Heart left ventricle (tissue), 13 donors: ENCODE measurements at regions not wholly inside any gene's neighbourhood (a gene's known extent, or its start where the extent isn't known, plus 50 kb on each side); places are given as distances from the start of the nearest gene placed in this dataset.

Source experiments
- CTCF ChIP-seq, 12 donors: fragments of 200-600 bp; sonication (generic) in 4 of 12; IDR thresholded peaks; one replicate each; pipeline versions ENCODE4 v1.5.0 to v1.8.0; 2018 to 2022; ENCODE audit warnings: antibody characterized with exemption in 12 of 12, mild to moderate bottlenecking in 5 of 12
- POLR2A ChIP-seq, 2 donors: fragments of 450-650 bp; IDR thresholded peaks; one replicate each; pipeline ENCODE4 v1.6.1; 2017; ENCODE audit warnings: antibody characterized with exemption in 2 of 2, mild to moderate bottlenecking in 2 of 2, moderate library complexity in 2 of 2
- donor health status: ischemic (EF 13 %, LVEDD 7.1; RV severe dilation, severe dysfunction).
- donor health status: DM: no; HTN: yes; CAD: no.
- donor health status: DM: no; HTN: no; CAD: no.
- donor health status: ischemic (EF 25% LVEDD 6.9; RV normal size, moderate dysfunction).
- donor health status: ischemic (EF 25% LVEDD 5.7; RV mildly dilated, moderate dysfunction).
- donor health status: ischemic (EF 35%, LVEDD 5.7; RV mildly dilated, moderate dysfunction).
- donor health status: nonischemic (EF 11% LVEDD 7.7; RV severe dilation, severe dysfunction).
- donor health status: DM: yes; HTN: yes; CAD: no.
- donor health status: PGD.
- donor health status: ischemic (EF 29% LVEDD 5.4; RV normal size, mild dysfunction).
- donor health status: nonischemic (EF 23%, LVEDD 6.1; RV moderate dilation, normal function).

DNA sequence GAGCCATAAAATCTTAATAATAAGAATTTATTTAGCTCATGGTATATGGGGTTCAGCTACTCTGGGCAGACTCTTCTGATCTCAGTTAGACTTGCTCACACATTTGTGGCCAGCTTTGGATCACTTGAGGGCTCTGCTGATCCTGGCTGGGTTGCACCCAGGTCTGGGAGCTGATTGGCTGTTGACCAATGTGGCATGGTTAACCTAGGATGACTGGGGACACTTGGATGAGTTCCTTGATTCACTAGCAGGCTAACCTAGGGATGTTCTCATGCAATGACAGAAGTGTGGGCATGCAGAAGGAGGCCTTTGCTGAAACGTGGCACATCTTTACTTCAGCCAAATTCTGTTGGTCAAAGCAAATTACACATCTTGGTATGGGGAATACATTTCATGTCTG is 569.5 kb downstream of the UTRN start:
- TF ChIP-seq CTCF (IDR thresholded peaks at IDR 0.05) (no peak), POLR2A (IDR thresholded peaks at IDR 0.05) (no peak)
